Stimulated activated CD8-positive, alpha-beta memory T cell treated with anti-CD3 and anti-CD28 coated beads, Interleukin-7, amount 100 ng/mL, for 4 hours (primary cell): ENCODE measurements at regions not wholly inside any gene's neighbourhood (a gene's known extent, or its start where the extent isn't known, plus 50 kb on each side); places are given as distances from the start of the nearest gene placed in this dataset.
"Not testable (repeated sequence)": the region's sequence is repeated elsewhere in the genome, so short reads cannot be mapped to it uniquely, and the experiment has no call there.

Experiments used
- DNase-seq, 2 donors: peaks; one replicate each; pipeline ENCODE4 v3.0.0-alpha.2; 2020; ENCODE audit warnings: low read depth in 2 of 2

DNA sequence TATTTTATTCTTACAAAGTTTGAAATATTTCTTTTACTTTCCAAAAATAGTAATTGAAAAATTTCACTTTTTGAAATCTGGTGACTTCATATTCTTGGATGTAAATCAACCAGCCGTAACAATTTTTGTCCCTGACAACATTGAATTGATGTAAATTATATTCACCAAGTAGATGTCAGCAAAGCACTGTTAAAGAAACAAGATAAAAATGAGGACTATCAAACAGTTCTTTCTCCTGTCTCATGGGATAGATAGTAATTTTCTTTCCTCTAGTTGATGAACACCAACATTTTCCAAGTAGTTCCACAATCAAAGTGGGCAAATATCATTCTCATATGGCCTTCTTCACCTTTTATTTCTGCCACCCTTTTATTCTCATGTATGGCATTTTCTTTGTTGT, 1461.9 kb downstream of the MAT2B start:
- DNase-seq = no peak

DNA sequence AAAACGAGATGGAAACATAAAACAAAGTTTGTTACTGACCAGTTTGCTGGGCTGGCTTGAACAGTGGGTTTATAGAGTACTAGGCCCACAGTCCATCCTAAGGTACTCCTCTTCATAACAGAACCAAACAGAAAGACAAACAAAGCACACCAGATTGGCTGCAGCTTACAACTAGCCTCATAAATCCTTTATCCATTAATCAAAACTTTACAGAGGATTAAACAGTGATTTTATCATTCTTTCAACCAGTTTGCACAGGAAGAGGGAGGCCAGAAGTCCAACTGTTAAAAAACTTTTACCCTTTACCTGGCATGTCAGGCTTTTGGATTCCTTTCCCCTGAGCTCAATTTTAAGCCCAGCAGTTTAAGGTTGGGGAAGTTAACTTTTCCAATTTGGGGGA, 1467.6 kb downstream of the MAT2B start:
- DNase-seq = no peak

GRCh38 chr5:164975986-164976385, 1470.6 kb downstream of the MAT2B start:
- no peak for DNase-seq

DNA sequence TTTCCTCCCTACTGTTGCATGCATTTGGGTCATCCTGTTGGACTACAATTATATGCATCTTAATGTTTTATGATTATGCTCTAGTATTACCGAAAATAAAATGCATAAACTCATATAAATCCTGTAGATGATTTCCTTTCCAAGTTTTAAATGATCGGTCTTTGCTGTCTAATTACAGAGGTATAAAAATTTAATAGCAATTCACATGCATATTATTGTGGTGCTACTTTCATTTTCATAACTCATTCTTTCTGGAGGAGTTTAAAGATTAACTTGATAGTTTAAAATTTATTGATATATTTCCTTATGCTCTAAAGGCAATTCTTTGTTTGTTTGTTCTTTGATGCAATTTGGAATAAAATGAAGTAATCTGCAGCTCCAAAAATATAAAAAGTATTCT, 1475.1 kb downstream of the MAT2B start:
- DNase-seq = no peak

GRCh38 chr5:164998142-164998541, 1492.7 kb downstream of the MAT2B start:
- DNase-seq = no peak

- DNase-seq = no peak
Observed at GRCh38 chr5:164998590-164998989, 1493.2 kb downstream of the MAT2B start.

DNA sequence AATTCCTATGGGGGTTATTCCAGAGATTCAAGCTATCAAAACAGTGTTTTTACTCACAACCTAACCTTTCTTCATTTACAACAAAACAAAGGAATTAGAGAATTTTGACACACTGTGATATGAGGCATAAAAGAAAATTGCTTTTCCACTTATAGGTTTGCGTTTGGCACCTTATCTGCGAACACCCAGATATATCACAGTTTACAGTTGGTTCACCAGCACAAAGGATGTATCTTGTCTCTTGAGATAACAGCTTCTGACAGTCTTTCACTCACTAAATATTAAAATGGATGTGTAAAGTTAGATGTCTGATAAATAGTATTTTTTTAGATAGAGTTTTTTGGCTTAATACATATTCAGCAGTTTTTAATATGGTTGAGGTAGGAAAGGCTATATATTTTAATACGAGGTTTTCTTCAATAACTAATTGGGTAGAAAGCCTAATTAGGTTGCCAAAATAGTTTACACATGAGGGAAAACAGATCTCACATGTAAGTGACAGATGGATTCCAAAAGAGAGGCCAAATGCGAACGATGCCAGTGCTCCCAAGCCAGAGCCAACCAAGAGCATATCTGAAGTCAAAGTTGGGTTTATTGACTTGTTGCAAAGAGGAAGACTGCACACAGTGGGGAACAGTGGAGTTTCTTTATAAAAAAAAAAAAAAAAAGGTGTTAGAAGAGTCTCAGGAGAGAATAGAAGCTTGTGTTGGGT, 1495.2 kb downstream of the MAT2B start:
- no peak for DNase-seq

GRCh38 chr5:165003283-165003682, 1497.9 kb downstream of the MAT2B start:
- no peak for DNase-seq

GRCh38 chr5:165004175-165004574, 1498.8 kb downstream of the MAT2B start:
- DNase-seq = no peak

- no peak for DNase-seq
Observed at GRCh38 chr5:165014439-165014838, 1509.0 kb downstream of the MAT2B start.

- no peak for DNase-seq
Observed at GRCh38 chr5:165015126-165015525, 1509.7 kb downstream of the MAT2B start.

DNA sequence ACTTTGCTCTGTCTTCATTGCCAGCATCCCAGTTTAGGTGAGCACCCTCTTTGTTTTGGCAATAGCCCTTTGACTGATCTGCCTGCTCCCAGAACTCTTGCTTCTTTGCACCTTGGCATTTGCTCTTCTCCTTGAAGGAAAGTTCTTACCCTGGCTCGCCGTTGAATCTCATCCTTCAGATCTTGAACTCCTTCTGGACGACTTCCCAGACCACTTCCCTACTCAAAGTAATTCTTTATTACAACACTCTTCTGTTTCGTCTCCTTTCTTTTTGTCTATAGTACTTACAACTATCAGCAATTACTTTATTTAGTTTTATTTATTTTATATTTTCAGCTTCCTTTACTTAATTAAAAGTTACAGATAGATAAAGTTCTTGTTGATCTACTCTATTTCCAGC, 1510.1 kb downstream of the MAT2B start:
- DNase-seq = no peak

GRCh38 chr5:165026971-165027370, 1521.6 kb downstream of the MAT2B start:
- no peak for DNase-seq

- DNase-seq = no peak
Observed at GRCh38 chr5:165028356-165028755, 1522.9 kb downstream of the MAT2B start.

DNA sequence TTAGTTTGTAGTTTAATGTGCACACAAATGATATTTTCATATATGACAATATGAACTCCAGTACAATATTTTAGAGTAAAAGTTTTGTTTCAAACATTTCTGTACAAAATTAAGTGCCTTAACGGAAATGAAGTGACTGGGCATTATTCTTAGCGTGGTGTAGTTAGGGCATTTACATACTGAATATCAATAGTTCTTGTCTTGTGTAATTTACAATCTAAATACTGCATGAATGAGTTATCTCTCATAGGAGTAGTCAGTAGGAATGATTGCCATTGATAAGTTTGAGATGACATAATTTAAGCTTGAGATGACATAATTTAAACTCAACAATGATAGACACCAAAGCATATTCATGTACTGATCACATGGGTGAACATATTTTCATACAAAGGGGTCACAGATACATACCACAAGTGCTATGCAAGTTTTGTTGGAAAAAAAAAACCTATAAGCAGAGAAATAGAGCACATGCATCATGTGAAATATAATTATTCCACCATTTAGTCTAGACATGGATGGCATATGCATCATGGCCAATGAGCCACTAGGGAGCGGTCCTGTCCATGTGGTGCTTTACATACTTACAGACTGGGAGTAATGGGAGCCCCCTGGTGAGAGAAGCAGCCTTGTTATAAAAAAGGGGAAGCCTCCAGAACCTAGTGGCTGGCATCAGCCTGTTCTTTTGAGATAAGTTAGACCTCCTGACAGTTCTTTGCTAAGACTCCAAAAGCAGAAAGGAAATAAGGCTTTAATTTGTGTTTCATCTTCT, 1523.9 kb downstream of the MAT2B start:
- DNase-seq = no peak

DNA sequence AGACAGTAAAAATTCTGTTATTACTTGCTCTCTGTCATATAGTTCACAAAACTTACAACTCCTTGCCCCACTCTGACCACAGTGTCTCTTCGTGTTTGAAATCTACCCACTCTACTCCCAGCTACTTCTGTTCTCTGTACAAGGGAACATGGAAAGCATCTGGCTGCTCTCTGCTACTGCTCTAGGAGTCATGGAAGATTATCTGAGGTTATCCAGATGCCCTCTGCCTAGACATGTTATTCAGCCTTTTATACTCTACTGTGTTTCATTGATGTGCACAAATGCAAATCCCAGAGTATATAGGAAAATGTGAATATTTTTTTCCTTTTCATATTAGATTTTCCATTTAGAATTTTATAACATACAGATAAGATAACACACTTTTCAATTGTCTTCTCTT, 1525.6 kb downstream of the MAT2B start:
- no peak for DNase-seq

GRCh38 chr5:165031371-165031770, 1526.0 kb downstream of the MAT2B start:
- DNase-seq = no peak

DNA sequence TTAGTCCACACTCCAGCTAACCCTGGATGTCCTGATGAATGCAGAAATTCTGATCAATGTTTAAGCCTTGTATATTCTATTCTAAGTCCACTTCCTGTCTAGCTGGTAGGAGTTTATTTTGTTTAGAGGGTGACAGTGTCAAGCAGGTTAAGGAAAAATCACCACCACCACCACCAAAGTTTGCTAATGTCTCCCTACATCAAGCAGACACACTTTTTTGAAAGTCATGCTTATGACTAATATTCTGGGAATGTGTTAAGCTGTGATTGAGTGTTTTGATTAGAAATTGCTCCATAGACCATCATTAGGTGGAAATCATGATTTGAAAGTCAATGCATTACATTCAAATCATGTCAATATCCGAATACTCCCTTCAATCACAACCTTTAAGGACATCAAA, 1530.1 kb downstream of the MAT2B start:
- no peak for DNase-seq

DNA sequence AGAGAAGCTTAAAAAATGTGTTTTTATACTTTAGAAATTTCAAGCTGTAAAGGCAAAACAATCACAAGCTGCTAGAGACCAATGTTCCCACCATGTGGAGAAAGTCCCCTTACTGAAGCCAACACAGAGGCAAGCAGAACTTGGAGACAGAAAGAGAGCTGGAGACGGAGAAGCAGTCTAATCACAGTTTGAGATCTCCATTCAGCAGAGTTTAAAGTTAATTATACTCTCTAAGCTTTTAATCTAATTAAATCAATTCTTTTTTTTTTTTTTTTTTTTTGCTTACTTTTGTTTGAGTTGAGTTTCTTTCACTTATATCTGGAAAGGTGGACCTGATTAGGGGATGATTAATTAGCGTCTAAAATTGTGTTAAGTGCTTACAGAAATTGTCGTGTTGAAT, 1534.3 kb downstream of the MAT2B start:
- no peak for DNase-seq

DNA sequence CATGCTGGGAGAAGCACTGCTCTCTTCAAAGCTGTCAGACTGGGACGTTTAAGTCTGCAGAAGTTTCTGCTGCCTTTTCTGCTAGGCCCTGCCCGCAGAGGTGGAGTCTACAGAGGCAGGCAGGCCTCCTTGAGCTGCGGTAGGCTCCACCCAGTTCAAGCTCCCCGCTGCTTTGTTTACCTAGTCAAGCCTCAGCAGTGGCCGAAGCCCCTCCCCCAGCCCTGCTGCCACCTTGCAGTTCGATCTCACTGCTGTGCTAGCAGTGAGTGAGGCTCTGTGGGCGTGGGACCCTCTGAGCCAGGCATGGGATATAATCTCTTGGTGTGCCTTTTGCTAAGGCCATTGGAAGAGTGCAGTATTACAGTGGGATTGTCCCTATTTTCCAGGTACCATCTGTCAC, 1540.5 kb downstream of the MAT2B start:
- not testable (repeated sequence) for DNase-seq

DNA sequence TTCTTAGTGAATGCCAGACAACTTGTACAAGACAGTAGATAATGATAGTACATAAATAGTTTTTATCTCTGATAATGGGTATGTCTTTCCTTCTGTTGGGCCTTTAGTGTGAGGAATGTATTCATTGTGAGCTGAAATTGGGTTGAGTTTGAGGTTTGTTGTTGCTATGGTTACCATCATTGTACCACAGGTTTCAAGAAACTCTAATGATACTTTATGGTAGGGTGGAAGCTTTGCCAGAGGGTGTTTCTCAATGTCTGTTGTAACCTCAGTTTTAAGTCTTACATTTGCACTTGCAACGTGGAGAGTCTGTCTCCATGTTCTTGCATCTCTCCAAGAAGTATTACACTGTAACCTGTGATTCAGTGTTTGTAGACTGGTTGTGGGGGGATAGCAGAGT, 1550.1 kb downstream of the MAT2B start:
- no peak for DNase-seq

- no peak for DNase-seq
Observed at GRCh38 chr5:165057145-165057544, 1551.7 kb downstream of the MAT2B start.

DNA sequence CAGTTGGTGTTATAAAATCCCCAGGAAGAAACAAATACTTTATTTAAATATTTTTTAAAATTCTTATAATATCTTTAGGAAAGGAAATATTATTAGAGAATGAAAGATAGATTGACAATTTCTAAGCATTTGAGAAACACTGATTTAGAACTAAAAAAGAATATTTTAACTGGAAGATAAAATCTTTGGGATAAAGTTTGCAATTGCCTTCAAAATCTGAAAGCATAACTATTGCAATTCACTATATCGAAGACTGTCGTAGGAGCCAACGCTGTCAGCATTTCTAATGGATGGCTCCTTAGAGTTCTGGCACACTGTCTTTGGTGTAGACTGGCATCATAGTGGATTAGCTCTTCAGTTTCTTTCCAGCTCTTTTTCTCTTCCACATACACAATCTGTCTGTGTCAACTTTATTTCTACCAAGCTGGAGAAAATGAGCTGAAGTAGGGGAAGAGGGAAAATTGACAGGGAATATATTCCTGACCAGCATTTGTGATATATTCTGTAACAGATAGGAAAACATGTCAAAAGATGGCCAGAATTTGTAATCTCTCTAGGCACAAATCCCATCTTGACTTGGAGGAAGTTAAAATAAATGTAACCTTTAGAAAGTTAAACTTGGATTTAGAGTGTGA, 1561.4 kb downstream of the MAT2B start:
- DNase-seq = no peak
